Progenitor cell of endocrine pancreas (in vitro differentiated cells): ENCODE measurements at regions not wholly inside any gene's neighbourhood (a gene's known extent, or its start where the extent isn't known, plus 50 kb on each side); places are given as distances from the start of the nearest gene placed in this dataset.

Source experiments
- DNase-seq: peaks from one replicate; pipeline ENCODE4 v3.0.0; 2021; ENCODE audit warnings: low spot score; ENCODE audit not compliant: unreplicated experiment
- H3K27ac Mint-ChIP-seq: 2 replicates; pipeline ENCODE4 v1.8.0; 2021; ENCODE audit warnings: mild to moderate bottlenecking, moderate library complexity, mixed read lengths
- H3K27me3 Mint-ChIP-seq: 2 replicates; pipeline ENCODE4 v1.8.0; 2021; ENCODE audit warnings: mixed read lengths
- H3K36me3 Mint-ChIP-seq: 2 replicates; pipeline ENCODE4 v1.8.0; 2022; ENCODE audit warnings: mixed read lengths; ENCODE audit not compliant: insufficient read depth
- H3K4me1 Mint-ChIP-seq: 2 replicates; pipeline ENCODE4 v1.8.0; 2021; ENCODE audit warnings: low read depth, mixed read lengths
- H3K4me3 Mint-ChIP-seq: 2 replicates; pipeline ENCODE4 v1.8.0; 2021; ENCODE audit warnings: low read depth, mild to moderate bottlenecking, moderate library complexity, mixed read lengths
- H3K9me3 Mint-ChIP-seq: 2 replicates; pipeline ENCODE4 v1.8.0; 2021; ENCODE audit warnings: low read depth, mixed read lengths
- TF ChIP-seq, protein P1 (sequence below): fragments of 200-600 bp; sonication (generic); IDR thresholded peaks from one replicate; pipeline ENCODE4 v1.5.0; 2021; ENCODE audit warnings: antibody characterized with exemption, mild to moderate bottlenecking; ENCODE audit not compliant: unreplicated experiment

DNA sequence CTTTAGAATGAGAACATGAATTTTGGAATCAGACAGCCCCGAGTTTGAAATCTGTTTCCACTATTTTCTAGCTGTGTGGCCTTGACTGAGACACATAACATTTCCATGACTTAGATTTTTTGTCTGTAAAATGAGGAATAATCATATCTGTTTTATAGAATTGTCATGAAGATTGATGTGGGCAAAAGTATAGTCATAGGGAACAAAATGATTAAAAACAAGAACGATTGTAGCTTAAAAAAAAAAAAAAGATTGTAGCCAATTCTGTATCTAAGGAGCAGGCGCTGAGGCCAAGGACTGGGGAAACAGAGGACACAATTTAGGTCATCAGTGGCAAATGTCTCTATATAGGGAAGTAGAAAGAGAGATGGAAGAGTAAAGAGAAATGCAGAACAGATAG is 201.6 kb upstream of the C1QTNF7 start:
- TF ChIP-seq, protein P1, sequence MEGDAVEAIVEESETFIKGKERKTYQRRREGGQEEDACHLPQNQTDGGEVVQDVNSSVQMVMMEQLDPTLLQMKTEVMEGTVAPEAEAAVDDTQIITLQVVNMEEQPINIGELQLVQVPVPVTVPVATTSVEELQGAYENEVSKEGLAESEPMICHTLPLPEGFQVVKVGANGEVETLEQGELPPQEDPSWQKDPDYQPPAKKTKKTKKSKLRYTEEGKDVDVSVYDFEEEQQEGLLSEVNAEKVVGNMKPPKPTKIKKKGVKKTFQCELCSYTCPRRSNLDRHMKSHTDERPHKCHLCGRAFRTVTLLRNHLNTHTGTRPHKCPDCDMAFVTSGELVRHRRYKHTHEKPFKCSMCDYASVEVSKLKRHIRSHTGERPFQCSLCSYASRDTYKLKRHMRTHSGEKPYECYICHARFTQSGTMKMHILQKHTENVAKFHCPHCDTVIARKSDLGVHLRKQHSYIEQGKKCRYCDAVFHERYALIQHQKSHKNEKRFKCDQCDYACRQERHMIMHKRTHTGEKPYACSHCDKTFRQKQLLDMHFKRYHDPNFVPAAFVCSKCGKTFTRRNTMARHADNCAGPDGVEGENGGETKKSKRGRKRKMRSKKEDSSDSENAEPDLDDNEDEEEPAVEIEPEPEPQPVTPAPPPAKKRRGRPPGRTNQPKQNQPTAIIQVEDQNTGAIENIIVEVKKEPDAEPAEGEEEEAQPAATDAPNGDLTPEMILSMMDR, result no peak
- Mint-ChIP-seq H3K4me1 (no peaks in the 10 kb centered on the region), H3K27ac (no peak overlapping the region), H3K27me3 (no peaks in the 10 kb centered on the region), H3K36me3 (no peaks in the 10 kb centered on the region), H3K4me3 (no peak overlapping the region), H3K9me3 (peaks cover 5% of the 10 kb centered on the region)
- DNase-seq, result no peak

DNA sequence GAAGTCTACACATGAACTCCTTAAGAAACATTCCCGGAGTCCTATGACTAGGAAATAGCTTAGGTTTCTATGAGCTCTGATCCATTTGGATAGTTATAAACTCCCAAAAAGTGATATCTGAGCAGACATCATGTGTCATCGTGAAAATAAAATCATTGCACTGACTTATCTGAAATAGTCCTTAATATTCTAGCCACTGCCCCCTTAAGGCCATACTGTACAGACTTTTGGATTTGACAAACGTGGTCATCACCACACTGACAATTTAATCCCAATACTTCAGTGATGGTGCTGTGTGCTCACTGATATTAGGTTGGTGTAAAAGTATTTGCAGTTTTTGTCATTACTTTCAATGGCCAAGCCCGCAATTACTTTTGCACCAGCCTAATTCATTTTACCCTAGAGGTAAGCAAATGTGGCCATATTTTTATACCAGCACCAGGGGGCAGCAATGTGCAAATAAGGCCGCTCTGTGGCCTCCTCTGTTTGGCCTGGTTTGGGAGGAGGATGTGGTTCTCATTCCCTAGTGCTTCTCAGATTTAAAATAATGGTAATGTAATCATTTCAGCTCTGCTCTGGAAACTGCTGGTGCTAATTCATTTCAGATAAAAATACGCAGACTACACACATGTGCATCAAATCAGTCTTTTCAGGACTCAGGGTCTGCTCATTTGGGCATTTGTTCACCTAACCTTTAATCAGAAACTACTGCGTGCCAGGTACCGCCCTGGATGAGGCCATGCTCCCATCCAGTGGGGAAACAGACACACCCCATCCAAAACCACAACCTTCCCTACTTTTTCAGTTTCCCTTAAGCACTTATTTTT is 196.4 kb upstream of the C1QTNF7 start:
- Mint-ChIP-seq H3K4me3 (no peak overlapping the region), H3K4me1 (no peaks in the 10 kb centered on the region), H3K9me3 (no peaks in the 10 kb centered on the region), H3K27ac (no peak overlapping the region), H3K27me3 (no peaks in the 10 kb centered on the region), H3K36me3 (no peaks in the 10 kb centered on the region)
- TF ChIP-seq, protein P1, result peak; percentile 71
- DNase-seq, result peak; percentile 47

DNA sequence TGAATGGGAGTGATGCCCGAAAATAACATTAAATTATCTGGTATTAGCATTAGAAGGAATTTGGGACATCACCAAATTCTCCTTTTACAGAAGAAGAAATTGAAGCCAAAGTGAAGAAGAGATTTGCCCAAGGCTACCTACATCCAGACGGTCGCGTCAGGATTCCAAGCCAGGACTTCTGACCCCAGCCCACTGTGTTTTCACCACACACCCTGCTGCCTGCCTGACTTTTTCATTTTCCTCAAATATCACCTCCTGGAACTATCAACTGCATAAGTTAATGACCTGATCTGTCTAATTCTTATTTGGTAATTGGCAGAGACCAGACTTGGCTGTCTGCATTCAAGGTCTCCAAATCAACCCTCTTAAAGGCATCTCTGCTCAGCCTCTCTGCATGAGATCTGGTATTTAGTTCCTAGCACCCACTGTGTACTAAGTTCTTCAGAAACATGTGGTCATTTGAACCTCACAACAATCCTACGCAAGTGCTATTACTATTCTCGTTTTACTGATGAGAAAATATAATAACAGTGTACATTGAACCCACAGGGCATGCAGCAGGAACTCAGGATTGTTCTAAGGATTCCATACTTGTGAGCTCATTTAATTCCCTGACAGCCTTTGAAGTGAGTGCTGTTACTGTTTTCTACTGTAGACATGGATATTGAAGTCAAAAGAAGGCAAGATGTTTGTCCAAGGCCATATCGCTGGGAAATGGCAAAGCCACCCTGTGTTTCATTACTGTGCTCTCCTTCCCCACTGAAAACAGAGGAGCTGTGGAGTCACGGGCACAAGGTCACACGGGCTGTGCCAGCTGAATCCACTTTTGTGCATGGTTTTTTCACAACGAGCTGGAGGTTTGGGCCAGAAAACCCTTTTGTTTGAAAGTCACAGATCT is 195.2 kb upstream of the C1QTNF7 start:
- Mint-ChIP-seq H3K9me3 (no peaks in the 10 kb centered on the region), H3K4me3 (no peak overlapping the region), H3K4me1 (no peaks in the 10 kb centered on the region), H3K36me3 (no peaks in the 10 kb centered on the region), H3K27me3 (no peaks in the 10 kb centered on the region), H3K27ac (no peak overlapping the region)
- TF ChIP-seq, protein P1, result no peak
- no peak for DNase-seq

DNA sequence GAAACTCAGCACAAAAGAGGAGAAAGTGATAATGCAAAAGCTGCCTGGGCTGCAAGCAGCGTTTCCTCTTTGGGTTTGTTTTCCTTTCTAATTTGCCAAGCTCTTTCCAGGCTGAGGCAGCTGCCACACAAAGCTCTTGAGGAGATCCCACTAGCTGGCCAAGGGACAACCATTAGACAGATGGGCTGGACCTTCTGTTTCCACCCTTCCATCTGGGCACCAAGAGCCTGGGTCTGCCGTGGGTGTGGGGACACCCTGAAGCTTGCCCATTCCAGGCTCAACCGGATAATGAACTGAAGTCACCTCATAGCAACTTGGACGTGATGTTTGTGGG is 194.6 kb upstream of the C1QTNF7 start:
- Mint-ChIP-seq H3K27me3 (no peaks in the 10 kb centered on the region), H3K4me1 (no peaks in the 10 kb centered on the region), H3K4me3 (no peak overlapping the region), H3K36me3 (no peaks in the 10 kb centered on the region), H3K9me3 (no peaks in the 10 kb centered on the region), H3K27ac (no peak overlapping the region)
- TF ChIP-seq, protein P1, result no peak
- no peak for DNase-seq

DNA sequence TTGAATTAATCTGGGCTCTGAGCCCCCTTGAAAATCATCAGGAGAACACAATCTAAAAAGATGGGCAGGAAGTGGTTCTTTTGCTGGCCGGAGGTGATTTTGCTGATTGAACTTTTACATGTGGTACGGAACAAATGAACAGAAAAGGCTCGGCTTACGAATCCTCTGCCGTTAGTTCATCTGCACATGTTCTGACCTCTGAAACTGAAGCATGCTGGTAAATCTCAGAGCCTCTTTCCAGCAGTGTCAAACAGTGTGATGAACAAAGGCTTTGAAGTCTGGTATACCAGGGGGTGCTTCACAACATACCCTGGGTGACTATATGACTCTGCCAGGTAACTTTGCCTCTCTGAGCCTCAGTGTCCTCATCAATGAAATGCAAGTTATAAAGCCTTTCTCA is 194.2 kb upstream of the C1QTNF7 start:
- Mint-ChIP-seq H3K9me3 (no peaks in the 10 kb centered on the region), H3K27me3 (no peaks in the 10 kb centered on the region), H3K4me3 (no peak overlapping the region), H3K36me3 (no peaks in the 10 kb centered on the region), H3K4me1 (no peaks in the 10 kb centered on the region), H3K27ac (no peak overlapping the region)
- no peak for DNase-seq
- TF ChIP-seq, protein P1, result no peak
